GM21423 (cell line): ENCODE measurements at regions not wholly inside any gene's neighbourhood (a gene's known extent, or its start where the extent isn't known, plus 50 kb on each side); places are given as distances from the start of the nearest gene placed in this dataset.

Experiments used
- ATAC-seq: cut with Tn5 transposase; IDR thresholded peaks from one replicate; pipeline ENCODE4 v1.9.1; 2021; ENCODE audit warnings: mild to moderate bottlenecking, moderate library complexity; ENCODE audit not compliant: unreplicated experiment

DNA sequence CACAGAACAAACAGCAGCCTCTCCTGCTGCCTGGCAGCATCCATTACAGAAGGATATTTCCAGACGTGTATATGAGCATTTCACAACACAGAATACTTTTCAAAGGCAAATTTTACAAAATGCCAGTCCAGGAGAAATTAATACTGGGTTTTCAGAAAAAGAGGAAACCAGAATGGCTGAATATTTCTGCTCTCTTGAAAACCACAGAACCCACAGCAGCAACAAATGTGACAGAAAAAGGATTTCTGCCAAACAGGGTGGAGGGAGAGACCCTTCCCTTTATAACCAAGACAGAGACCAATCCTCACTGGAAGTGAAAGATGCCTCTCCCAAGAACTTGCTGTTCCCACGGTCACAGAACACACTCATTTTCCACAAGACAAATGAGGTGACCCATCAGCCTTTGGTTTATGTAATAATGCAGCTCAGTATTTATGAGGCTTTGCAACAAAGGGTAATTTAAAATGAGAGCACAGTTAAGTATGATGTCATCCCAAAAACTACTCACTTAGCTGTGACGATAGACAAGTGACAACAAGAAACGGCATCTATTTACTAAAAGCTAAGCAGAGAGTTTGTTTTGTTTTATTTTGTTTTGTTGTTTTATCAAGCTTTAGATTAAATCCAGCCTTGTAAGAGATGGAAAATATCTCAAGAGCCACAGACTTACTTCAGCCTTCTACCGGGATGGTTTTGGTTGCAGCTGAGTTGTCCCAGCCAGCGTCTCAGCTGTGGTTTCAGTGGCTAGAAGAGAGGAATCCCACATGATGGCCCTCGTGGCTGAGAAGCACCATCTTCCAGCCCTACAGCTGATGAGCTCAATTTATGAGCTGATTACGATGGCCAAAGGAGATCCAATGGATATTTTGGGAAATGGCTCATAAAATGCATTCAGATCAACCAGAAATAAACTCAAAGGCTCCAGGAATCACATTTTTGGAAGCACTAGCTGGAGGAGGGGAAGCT, 249.3 kb upstream of the AGAP1 start:
- ATAC-seq, result no peak

DNA sequence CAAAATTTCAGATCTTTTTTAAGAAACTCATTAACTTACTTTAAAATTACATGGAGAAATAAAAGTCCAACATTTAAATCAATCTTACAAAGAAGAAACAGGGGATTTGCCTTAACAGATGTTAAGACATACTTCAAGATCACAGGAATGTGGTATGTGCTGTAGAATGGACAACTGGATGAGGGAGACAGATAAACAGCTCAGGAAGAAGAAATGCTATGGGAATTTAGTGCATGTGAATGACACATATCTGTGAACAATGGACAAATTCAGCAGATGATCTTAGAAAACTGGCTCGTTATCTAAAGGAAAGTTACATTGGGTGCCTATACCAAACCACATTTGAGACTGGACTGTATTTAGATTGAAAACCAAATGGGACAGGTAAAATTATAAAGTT, 246.8 kb upstream of the AGAP1 start:
- no peak for ATAC-seq

DNA sequence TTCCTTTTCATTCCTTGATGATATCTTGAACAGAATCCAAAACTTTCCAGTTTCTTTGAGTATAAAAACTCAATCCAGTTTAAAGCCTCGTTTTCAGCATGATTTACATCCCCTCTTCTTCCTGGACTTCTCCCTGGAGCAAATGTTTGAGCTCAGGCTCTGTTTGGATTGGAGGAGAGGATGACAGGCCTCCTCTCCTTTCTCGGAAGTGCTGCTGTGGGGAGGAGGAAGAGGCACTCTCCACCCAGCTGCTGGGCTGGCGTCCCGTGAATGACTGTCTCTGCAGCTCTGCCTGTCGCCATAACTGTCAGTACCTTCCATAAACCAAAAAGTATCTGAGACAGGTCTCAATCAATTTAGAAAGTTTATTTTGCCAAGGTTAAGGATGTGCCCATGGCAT, 238.2 kb upstream of the AGAP1 start:
- ATAC-seq, result no peak

DNA sequence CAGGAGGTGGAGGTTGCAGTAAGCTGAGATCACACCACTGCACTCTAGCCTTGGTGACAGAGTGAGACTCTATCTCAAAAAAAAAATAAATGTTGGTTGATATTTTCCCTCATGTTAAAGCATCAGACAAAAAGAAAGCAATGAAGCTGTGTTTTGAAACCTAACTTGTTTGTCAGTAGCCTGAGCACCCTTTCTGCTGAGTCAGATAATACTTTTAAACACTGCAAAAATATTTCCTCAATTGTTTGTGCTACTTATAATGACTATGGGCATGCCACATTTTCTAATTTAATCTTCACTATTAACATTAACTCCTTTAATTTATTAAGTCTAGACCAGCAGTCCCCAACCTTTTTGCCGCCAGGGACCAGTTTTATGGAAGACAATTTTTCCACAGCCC, 236.3 kb upstream of the AGAP1 start:
- ATAC-seq, result no peak

DNA sequence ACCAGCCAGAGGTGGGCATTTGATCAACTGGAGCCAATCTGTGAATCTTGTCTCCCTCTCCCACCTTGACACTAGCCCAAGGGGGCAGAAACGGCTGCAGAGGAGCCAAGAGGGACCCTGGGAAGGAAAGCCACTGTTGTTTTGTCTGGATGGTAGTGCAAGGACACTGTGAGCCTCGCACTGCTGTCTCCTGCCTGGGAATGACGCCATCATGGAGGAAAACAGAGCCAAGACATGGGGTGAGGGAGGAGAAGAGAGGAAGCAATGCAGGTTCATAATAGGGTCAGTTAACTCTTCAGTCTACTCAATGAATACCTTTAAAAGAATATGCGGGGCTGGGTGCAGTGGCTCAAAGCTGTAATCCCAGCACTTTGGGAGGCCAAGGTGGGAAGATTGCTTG, 231.1 kb upstream of the AGAP1 start:
- no peak for ATAC-seq

DNA sequence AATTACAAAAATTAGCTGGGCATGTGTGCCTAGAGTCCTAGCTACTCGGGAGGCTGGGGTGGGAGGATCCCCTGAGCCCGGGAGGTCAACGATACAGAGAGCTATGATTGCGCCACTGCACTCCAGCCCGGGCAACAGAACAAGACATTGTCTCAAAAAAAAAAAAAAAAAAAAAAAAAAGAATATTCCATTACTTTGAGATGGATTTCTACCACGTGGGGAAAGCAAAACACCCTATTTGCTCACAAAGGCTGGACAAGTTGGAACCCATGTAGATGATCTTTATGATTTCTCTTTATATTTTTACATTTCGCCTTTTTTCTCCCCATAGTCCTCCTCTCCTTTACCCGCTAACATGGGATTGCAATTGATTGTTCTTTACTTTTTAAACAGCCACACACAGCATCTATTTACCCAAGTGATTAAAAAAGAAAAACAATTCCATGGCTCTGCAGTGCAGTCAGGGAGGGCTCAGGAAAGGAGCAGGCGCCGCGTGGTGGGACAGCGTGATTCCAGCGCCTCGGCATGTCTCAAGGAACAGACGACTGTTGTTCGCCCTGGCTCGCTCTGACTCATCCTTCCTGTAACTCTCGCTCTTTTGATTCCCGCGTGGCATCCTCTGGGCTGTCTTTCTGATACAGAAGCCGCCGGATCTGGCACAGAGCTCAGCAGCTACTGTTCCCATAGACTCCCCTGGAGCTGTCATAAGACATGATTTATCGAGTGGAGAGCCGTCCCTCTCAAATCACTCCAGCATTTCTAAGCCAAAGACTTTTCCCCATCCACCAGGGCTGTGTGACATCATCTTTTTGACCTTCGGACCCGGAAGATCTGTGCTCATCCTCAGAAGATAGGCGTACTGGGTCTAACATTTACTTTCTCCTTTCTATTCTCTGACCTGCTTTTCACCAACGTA, 230.4 kb upstream of the AGAP1 start:
- no peak for ATAC-seq

DNA sequence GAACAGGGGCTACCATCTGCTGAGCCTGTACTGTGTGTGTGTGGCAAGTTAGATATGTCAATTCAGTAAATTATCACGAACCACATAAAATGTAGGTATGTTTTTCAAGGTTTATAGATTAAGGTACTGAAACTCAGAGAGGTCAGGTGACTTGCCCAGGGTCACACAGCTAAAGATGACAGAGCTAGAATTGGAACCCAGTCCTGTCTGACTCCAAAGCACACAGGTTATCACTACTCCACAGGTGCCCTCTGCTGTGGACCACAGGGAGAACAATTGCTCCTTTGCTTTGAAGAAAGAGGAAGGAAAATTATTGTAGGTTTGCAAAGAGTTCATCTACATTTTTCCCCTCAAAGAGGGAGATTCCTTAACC, 229.7 kb upstream of the AGAP1 start:
- no peak for ATAC-seq

DNA sequence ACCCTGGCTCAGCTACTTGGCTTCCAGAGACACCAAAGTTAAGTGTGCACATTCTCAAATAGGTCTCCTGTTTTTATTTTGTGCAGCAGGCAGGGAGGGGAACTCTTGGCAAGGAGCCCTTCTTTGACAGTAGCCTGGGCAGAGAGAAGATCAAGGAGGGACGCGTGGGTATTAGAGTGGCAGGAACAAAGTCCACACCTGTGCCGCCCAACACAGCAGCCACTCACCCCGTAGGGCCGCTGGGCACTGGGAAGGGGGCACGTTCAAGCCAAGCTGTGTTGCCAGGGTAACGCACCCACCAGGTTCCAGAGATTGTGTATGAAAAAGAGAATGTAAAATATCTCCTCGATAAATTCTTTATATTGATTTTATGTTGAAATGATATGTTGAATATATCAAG, 229.3 kb upstream of the AGAP1 start:
- no peak for ATAC-seq

DNA sequence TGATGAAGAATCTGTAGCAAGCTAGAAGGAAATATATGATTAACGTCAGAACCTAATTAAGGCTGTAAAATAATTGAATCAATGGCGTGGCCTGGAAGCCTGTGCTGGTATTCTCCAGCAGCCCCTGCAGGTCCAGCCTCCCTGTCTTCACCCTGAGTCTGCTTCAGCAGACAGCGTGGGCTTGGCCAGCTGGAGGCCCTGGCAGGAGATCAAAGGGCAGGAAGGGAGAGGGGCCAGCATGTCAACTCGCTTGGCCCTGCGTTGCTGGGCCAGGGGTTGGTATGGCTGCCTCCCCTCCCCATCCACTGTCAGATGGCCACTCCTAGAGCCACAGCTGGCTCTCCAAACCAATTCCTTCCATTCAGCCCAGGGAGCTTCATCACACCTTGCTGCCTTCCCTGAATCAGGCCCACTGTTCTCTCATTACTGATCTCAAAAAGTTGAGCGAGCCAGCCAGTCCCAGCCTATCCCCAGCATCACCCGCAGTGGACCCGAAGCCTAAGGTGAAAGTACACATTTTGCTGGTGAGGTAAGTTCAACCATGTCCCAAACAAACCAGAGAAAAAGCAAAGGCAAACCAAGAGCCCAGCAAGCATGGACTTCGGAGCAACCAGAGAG, 228.4 kb upstream of the AGAP1 start:
- ATAC-seq, result no peak

DNA sequence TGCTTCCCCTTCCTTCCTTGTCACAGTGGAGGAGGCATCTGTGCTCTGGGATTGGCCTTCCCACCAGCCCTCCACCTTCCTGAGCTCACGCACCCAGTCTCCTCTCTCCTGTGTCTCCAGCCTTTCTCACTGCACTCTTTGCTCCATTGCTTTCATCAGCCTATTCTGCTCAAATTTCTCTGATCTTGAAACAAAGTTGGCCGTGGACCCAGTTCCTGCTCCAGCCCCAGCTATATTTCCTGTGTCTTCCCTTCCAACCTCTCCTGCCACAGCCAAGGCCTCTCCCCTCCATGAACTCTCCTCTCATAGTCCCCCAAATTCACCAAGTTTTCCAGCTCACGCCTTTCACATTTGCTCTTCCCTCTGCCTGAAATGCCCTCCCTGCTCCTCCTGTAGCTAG, 226.6 kb upstream of the AGAP1 start:
- ATAC-seq, result no peak

DNA sequence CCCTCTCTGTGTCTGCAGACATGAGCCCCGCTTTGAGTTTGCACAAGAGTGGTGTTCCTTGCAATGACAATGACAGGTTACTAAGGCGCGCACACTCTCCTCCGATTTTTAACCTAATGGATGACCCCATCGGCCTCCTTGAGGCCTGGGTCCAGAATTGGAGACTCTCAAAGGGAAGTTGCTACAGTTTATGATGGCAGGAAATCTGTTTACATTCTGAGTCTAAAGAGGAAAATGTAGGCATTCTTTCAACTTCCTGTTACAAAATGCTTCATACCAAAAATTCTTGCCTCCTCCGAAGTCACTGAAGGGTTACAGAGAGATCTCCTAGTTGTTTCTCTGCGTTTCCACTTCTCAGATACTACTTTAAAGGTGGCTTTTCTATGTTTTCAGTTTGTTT, 225.3 kb upstream of the AGAP1 start:
- no peak for ATAC-seq

DNA sequence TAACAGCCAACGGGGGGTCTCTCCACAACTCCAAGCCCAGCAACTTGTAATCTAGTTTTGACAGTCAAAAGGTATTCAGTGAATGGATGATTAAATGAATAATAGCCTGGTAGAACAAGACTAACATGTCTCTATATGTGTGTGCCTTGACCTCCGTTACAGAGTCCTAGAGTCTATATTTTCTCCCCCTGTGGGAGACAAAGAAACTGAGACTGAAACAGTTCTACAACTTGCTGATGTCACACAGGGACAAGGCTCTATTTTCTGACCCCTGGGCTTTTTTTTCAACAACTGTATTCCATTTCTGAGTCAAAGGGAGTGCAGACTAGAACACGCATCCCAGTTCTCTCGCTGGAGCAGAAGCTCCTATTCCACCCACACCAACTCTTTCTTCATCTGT, 223.6 kb upstream of the AGAP1 start:
- ATAC-seq, result peak; percentile 64

DNA sequence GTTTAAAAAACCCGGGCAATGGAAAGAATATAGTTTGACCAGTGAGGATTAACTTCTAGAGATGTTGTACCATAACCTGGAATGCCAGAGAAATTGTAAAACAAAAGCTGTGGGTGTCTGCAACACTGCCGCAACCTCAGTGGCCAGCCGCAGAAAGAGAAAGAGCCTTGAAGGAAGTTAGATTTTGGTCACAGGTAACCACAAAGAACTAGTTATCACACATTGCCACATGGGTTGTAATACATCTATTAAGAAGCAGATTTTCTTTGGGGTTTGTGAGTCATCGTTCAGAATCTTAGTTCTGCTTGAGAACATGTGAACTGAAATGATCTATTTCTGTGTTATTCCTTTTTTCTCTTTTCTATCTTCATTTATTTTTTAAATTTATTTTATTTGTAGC, 222.9 kb upstream of the AGAP1 start:
- peak; percentile 86 for ATAC-seq

DNA sequence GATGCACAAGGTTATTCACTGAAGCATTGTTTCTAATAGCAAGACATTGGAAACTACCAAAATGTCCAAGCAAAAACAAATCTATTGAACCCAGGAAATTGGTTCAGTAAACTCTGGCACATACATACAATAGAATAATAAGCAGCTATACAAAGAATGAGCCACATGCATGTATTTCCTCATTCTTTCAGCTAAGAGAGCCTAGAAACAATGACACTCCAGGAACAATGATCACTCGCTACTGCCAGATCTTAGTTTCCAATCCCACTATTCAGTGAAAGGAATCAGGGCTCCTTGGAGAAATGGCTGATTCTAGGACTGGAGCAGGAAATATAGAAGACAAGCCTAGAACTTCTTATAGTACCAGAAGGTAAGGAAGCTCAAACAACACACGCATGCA, 221.9 kb upstream of the AGAP1 start:
- no peak for ATAC-seq

DNA sequence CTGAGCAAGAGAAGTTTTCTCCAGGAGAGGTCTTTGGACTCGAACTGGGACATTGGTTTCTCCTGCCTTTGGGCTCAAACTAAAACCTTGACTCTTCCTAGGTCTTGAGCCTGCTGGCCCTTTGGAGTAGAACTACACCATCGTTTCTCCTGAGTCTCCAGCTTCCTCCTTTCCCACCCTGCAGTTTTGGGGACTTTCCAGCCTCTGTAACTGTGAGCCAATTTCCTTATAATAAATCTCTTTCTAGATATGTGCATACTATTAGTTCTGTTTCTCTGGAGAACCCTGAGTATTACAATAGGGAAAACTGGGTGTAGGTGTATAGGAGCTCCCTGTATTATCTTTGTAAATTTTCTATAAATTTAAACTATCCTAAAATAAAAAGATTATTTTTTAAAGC, 219.8 kb upstream of the AGAP1 start:
- no peak for ATAC-seq

DNA sequence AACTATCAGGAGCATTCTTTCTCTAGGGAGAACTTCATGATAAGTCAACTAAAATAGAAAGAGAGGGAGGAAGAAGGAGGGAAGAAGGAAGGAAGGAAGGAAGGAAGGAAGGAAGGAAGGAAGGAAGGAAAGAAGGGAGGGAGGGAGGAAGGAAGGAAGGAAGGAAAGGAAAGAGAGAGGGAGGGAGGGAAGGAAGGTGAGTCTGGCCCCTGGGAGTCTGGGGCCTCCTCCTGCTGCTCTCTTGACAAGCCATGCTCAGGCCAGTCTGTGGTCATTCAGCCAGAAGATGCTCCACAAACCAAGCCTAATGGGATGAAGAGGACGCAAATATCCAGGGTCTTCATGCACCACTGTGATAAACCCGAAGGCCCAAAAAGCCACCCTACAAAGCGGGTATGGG, 216.4 kb upstream of the AGAP1 start:
- ATAC-seq, result no peak

DNA sequence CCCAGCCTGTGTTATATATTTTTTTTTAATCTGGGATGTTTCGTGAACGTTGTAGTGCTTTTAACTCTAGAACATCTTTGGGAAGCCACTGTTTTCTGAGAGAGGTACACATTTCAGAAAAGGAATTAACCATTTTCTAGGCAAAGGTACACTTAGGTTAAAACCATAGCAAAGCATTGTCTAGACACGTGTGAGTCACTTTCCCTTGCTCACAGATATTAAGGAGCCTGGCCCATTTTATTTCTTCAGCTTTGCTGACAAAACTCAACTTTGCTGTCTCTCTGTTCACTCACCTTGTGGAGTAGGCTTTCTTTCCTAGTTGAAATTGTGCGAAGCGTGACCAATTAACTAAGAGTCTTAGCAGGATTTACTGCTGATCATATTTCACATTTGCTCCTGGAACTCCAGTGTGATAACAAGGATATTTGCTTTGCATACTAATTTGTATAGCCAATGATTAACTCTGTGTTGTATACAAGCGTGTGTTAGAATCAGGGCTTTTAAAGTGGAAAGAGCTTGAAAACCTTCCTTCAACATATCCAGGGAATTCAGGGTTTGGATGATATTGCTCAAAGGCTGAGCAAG, 215.0 kb upstream of the AGAP1 start:
- ATAC-seq, result no peak

DNA sequence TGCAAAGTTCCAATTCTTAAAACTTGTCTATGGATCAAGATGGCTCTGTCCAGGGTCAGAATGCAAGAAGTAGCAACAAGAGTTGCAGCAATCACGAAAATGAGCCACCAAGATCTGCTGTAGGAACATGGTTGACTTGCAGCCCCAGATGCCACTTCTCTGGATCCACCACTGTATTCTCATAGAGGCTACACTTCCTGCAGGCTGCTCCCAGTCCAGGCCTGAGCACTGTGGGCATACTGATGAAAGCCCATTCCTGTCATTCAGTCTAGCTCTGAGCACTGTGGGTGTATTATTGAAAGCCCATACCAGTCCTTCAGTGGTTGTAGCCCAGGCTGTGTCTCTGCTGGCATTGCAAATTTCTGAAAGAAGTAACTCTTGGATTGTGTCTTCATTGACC, 213.9 kb upstream of the AGAP1 start:
- no peak for ATAC-seq

DNA sequence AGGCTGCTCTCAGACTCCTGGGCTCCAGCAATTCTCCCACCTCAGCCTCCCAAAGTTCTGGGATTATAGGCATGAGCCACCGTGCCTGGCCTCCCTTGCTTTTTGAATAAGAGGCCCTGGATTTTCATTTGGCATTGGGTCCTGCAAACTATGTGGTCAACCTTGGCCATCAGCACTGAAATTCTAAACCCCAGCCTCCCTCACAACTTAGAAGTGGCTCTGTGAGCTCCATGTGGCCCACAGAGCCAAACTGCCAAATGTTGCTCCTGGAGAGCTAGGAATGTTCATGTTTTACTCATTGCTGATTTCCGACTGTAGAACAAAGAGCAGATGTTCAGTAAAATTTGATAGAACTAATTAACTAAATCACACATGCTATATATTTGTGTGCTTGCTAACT, 210.6 kb upstream of the AGAP1 start:
- no peak for ATAC-seq

DNA sequence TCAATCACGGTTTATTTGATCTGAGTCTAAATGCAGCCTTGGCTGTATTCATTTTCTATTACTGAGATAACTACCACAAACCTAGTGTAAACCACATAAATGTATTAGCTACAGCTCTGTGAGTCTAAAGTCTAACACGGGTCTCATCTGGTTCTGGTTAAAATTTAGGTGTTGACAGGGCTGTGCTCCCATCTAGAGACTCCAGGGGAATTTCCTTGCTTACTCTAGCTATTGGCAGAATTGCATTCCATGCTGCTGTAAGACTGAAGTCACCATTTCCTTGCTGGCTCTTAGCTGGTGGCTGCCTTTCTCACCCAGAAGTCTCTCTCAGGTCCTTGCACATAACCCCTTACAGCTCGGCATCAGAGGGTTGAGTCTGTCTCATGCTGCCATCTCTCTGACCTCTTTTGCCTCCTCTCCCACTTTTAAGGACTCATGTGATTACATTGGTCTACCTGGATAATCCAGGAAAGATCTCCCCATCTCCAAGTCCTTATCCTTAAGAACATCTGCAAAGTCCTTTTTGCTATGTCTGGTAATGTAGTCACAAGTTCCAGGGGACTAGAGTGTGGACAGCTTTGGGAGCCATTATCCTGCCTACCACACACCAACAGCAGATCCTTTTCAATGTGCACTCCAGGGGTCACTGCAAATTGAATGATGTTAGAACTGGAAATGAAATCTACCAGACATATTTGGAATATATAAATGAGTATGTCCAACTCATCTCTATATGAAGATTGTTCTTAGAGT, 207.0 kb upstream of the AGAP1 start:
- no peak for ATAC-seq

DNA sequence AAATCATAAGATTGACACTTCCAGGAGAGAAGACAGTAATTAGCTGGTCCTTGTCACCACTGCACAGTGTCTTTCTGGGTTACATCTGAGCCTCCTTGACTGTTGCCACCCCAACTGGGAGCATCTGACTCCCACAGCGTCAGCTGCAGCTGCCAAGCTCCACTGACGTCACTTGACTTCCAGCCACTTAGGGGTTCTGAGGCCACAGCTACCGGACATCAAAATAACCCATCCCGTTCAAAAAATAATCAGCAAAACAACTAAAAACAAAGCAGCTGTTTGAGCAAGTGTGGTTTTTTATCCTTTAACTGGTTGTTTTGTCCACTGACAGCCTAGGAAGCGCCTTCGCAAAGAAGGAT, 206.5 kb upstream of the AGAP1 start:
- no peak for ATAC-seq
